Fibroblast of skin of abdomen (primary cell): ENCODE measurements at regions not wholly inside any gene's neighbourhood (a gene's known extent, or its start where the extent isn't known, plus 50 kb on each side); places are given as distances from the start of the nearest gene placed in this dataset.
"Not testable (repeated sequence)": the region's sequence is repeated elsewhere in the genome, so short reads cannot be mapped to it uniquely, and the experiment has no call there.

Experiments used
- DNase-seq: peaks from one replicate; pipeline ENCODE4 v3.0.0-alpha.2; 2013

DNA sequence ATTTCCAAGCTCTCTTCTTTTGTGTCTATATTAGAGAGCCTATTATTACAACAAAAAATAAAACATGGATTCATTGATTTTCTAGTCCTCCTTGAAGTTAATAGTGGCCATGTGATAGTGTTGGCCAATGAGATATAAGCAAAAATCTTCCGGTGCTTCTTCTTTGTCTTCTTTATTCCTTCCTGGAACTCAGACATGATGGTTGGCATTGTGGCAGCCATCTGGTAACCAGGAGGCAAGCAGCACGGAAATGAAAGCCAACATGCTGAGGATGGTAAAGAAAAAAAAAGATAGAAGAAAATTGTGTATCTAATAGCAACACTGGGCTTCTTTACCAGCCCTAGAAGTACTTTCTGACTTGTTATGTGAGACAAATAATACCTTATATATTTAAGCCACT is 50.8 kb upstream of the SEL1L start:
- DNase-seq = no peak

DNA sequence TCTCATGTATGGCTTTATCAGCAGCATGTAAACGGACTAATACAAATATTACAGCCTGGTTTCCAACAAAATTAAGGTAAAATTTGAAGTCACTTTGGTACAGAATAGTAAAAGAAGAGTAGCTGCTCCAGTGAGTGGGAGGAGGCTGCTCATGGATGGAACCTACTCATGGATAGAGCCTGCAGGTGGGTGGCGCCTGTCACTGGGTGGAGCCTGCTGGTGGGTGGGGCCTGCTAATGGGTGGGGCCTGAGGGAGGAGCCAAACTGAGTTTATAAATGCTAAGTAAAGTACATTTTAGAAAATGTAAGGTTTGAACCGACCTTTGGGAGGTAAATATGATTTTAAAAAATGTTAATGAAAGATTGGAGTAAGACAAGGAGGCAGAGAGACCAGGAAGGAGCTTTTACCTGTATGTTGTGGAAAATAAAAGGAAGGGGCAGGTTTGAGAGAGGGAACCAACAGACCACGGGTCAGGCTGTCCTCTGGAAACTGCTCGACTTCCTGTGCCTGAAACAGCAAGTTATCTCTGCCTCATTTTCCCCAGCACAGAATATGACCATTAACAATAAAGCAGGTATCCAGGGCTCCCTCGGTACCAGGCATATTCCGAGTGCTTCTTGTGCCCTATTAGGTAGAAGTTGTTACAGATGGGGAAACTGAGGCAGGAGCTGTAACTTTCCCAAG is 55.9 kb upstream of the SEL1L start:
- DNase-seq = no peak

DNA sequence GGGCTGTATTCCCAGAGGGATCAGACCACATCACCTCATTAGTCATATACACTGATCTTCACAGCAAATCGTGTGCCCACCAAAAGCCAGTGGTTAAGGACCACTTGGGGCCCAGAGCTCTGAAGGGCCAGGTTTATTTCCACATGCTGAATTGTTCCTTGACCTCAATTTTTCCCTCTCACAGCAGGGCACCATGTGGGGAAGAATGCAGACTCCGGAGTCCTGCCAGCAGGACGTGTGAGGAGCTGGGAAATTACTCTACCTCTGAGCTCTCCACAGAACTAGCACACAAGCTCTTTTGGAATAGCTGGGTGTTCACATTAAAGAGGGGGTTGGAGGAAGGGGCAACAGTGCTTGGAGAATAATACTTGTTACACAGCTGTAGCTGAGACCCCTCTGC is 57.6 kb upstream of the SEL1L start:
- DNase-seq = no peak

DNA sequence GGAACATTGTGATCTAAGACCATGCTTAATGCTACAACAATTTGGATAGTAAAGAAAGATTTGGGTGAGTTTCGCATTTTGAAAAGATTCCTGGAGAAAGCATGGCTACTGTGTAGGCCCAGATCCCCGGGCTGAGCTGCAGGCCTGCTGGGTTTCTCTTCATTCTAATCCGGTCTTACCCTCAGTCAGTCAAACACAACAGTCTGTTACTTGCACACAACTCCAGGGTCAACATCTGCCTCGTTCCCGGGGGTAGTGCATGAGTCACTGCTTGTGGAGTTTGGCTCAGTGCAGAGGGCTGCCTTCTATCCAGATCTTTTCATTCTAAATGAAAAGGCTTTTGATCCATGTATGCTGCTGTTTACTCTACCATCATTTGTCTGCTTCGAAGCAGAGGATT is 60.4 kb upstream of the SEL1L start:
- DNase-seq = no peak

DNA sequence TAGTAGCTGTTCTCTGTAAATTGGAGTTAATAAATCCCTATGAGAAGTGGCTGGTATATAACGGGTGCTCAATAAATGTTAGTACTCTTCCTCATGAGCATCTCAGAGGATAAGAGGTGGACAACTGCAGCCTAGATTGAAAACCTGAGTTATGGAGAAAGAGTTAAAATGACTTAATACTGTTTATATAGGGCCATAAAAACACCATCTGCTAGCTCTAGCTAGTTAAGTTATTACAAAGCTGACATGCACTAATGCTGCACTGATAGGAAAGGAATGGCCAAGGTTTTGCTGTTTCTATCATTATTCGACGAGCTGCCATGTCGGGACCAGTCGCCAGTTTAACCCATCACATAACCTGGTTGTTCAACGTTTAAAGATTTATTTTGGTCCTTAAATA is 72.0 kb upstream of the SEL1L start:
- DNase-seq = no peak

DNA sequence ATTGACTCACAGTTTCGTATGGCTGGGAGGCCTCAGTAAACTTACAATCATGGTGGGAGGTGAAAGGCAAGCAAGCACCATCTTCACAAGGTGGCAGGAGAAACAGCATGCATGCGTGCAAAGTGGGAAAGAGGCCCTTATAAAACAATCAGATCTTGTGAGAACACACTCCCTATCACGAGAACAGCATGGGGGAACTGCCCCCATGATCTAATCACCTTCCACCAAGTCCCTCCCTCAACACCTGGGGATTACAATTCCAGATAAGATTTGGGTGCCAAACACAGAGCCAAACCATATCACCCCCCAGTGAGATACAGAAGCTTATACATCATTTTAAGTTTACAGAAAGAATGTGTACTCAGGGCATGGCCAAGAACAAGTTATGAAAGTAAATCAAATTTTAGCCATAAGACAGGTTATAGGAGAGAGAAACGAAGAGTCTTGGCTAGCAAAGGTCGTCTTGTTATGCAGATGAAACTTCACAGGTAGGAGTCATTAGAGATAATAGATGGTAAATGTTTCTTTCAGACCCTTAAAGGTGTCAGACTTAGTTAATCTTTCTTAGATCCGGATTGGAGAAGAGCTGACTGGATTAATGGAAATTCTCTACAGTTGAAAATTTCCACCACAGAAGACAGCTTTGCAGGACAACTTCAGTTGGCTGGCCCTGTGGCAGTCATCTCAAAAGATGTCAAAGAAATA is 79.8 kb upstream of the SEL1L start:
- DNase-seq = no peak

DNA sequence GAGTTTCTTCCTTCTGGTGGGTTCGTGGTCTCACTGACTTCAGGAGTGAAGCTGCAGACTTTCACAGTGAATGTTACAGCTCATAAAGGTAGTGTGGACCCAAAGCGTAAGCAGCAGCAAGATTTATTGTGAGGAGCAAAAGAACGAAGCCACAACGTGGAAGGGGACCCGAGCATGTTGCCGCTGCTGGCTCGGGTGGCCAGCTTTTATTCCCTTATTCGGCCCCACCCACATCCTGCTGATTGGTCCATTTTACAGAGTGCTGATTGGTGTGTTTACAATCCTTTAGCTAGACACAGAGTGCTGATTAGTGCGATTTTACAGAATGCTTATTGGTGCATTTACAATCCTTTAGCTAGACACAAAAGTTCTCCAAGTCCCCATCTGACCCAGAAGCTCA is 80.6 kb upstream of the SEL1L start:
- DNase-seq = not testable (repeated sequence)

DNA sequence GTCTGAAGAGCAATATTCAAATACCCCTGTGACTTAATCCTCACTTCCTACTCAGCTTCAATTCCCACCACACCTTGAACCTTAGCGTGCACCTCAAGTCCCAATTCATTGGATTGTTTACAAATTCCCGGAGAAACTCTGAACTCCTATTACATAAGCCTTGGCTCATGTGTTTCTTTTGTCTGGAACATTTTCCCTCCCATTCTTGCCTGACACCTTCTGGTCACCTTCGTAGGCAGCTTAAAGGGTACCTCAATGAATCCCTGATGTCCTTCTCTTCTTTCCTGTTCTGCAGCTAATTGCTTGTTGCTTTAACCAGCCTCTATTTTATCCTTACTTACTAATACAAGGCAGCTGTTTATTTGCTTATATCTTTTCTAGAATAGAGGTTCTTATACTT is 85.0 kb upstream of the SEL1L start:
- DNase-seq = no peak

DNA sequence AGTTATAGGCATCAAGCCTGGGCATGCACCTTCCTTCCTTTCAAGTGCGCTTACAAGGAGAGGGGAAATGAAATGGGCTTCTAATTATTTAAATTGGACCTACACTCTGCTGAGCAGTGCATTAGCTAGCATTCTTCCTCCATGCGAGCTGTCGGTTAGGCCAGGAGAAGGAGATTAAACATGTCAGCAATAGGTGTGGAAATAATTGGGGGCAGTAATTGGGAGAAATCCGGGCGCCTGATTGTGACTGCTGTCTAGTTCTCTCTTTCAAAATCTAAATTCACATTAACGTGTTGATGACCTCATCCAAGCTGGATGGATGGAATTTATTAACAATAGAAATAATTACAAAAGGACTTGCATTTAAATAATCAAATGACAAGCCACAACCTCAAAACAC is 86.2 kb upstream of the SEL1L start:
- no peak for DNase-seq

DNA sequence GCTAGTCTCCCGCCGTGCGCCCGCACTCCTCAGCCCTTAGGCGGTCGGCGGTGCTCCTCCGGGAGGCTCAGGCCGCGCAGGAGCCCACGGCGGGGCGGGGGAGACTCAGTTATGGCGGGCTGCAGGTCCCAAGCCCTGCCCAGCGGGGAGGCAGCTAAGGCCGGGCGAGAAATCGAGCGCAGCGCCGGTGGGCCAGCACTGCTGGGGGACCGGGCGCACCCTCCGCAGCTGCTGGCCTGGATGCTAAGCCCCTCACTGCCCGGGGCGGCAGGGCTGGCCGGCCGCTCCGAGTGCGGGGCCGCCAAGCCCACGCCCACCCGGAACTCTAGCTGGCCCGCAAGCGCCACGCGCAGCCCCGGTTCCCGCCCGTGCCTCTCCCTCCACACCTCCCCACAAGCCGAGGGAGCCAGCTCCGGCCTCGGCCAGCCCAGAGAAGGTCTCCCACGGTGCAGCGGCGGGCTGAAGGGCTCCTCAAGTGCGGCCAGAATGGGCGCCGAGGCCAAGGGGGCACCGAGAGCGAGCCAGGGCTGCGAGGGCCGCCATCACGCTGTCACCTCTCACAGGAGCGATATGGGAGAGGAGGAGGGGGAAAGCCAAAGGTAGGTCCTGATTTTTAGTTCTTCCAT is 90.2 kb upstream of the SEL1L start:
- not testable (repeated sequence) for DNase-seq

DNA sequence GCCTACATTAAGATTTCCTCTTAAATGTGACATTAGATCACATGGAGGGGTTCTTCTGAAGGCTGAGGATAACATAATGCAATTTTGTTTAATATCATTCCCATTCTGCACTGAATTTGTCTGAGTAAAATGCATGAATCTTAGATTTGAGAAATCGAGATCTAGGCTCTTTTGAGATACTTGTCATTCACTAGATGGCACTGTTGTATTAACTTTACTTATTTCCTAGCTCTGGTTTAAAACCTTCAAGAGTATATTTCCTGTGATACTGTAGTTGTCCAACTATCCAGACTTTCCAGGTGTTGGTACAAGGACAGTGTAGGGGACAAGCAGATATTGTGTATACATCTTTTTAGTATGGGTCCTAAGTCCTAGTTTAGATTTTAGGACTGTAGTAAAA is 91.7 kb upstream of the SEL1L start:
- DNase-seq = peak; percentile 5

DNA sequence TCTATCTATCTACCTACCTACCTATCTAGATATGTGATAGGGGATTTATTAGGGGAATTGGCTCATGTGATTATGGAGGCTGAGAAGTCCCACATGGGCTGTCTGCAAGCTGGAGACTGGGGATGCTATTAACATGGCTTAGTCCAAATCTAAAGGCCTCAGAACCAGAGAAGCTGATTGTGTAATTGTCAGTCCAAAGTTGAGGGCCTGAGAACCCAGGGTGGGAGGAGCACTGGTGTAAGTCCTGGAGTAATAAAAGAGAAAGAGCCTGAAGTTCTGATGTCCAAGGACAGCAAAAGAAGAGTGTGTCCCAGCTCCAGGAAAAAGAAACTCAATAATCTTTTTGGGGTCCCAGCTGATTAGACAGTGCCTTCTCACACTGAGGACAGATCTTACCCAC is 98.5 kb upstream of the SEL1L start:
- no peak for DNase-seq

DNA sequence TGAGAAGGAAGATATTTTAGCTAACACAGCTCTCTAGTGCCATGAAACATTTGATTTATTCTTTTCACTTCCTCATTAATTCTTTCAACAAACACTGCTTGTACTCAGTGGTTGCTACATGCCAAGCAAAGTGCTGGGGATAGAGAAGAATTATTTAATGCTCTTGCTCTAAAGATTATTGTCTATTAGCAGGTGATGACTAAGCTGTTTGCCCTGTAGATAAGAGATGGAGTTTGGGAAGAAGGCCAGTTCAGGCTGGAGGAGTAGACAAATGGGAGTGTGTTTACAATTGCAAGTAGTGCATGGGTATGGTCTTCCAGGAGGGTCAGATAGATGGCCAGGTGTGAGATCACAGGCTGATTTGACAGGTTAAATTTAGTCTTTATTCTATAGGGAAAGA is 99.8 kb upstream of the SEL1L start:
- no peak for DNase-seq

DNA sequence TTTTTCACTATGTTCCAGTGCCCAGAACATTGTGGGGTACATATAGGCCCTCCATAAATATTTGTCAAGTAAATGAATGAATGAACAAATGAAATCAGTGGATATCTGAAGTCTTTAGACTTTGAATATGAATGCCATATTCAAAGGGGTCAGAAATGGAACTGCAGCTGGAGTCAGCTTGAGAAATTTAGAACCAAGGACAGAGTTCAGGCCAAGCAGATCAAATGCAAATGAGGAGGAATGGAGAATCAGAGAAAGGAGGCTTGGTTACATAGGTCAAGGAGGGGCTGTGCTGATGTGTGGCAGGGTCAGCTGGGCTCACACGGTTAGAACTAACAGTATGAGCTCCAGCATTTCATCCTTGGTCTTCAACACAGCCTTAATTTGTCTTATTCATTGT is 104.0 kb upstream of the SEL1L start:
- DNase-seq = no peak

DNA sequence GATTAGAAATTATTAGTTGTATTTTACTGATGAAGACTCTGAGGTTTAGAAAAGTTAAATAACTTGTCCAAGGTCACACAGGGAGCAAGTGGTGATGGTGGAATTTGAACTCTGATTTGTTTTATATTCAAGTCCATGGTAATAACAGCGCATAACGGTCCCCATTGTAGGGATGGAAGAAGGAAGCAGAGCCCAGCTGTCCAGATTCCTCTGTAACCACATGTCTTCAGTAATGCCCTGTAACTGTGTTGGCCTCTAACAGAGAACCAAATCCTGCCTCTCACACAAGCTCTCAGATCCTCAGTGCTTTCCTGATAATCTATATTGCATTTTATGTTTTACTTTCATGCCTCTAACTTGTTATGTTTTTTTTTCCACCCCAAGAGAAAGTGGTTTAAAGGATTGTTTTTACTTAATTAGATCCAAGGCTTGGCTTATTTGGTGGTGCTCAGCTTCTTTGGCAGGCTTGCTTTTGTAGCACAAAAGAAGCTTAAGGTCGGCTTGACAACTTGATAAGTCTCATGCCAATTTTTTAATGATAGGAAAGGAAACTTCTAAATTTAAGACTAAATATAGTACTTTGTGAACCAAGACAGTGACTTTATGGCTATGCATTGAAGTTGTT is 105.1 kb upstream of the SEL1L start:
- no peak for DNase-seq

DNA sequence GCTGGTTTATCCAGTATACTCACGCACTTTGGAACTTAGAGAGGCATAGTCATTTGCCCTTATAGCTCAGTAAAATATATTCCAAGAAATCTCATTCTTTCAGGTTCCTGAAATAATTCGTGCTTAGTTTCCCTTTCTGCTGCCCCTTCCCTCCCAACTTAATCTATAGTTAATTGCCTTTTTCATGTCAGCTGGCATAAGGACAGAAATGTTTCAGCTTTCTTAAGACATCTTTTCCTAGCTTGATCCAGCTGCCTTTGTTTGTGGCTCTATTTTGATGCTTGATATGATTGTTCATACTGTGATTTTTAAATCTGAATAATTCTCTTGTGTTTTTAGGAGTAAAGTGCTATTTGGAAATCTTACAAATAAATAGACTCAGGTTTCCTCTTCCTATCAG is 120.0 kb upstream of the SEL1L start:
- no peak for DNase-seq

DNA sequence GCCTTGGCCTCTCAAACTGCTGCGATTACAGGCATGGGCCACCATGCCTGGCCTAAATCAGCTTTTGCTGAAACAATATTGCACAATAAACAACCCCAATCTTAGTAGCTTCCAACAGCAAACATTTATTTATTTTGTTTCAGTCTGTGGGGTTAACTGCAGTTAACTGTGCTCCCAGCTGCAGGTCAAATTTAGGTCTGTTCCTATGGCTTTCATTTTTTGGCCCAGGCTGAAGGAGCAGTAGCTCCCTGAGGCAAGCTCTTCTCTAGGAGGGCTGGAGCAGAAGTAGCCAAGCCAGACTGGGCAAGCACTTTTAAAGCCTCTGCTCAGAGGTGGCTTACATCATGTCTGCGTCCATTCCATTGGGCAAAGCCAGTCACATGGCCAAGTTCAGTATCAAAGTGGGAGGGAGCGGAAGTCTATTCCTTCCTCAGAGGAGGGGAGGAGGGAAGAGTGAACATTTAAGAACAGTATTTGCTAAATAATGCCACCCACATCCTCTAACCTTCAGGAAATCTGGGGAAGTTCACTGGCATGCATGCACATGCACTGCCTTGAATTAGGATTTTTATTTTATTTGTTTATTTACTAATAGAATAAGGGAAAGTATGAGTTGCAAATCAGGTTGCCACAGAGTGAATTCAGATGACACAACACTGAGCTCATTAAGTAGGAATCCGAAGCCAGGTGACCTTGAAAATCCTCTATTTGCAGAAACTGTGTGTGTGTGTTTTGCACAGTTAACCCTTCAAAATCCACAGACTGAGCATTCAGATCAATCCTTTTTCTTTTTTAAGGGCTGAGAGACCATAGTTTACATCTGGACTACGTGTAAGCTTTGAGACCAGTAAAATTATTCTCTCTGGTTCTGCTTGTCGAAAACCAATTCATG is 122.0 kb upstream of the SEL1L start:
- no peak for DNase-seq

DNA sequence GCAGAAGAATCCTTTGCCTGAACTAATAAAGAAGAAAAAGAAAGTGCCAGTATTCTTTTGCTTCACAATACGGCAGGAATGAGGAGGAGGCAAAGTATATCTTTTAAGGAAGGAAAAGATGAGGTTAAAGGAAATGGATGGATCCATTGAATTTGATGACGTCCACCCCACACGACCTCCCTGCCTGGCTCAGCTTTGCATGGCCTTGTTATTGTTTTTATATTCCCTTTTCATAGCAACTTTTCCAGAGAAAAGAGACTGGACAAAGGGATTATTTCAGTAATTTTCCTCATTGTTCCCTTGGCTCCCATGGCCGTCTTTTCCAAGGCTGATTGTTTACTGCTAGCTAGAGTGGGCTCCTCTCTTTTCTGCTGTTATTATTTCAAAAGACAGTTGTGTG is 123.2 kb upstream of the SEL1L start:
- DNase-seq = no peak

DNA sequence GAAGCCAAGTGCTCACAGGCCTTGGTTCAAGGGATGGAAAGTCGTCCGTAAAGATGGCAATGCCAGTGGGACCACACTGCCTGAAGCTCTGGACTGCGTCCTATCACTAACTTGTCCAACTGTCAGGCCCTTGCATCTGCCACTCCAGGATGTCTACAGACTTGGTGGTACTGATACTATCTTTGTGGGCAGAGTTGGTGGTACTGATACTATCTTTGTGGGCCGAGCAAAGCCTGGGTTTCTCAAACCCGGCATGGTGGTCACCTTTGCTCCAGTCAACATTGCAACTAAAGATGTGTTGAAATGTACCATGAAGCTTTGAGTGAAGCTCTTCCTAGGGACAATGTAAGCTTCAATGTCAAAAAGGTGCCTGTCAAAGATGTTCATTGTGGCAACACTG is 128.4 kb upstream of the SEL1L start:
- no peak for DNase-seq

DNA sequence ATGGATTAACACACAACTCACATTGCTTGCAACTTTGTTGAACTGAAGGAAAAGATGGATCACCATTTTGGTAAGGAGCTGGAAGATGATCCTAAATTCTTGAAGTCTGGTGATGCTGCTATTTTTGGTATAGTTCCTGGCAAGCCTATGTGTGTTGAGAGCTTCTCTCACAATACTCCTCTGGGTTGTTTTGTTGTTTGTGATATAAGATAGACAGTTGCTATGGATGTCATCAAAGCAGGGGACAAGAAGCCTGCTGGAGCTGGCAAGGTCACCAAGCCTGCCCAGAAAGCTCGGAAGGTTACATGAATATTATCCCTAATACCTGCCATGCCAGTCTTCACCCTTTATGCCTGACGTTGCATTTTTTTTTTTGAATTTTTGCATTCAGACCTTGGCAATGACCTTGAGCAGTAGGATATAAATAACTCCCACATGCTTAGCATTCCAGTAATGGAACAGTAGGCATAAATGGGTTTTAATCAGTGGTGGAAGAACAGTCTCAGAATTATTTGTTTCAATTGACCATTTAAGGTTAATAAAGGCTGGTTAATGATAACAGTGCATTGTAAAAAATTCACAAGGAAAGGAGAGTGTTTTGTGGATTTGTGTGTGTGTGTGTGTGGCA is 129.0 kb upstream of the SEL1L start:
- DNase-seq = no peak

DNA sequence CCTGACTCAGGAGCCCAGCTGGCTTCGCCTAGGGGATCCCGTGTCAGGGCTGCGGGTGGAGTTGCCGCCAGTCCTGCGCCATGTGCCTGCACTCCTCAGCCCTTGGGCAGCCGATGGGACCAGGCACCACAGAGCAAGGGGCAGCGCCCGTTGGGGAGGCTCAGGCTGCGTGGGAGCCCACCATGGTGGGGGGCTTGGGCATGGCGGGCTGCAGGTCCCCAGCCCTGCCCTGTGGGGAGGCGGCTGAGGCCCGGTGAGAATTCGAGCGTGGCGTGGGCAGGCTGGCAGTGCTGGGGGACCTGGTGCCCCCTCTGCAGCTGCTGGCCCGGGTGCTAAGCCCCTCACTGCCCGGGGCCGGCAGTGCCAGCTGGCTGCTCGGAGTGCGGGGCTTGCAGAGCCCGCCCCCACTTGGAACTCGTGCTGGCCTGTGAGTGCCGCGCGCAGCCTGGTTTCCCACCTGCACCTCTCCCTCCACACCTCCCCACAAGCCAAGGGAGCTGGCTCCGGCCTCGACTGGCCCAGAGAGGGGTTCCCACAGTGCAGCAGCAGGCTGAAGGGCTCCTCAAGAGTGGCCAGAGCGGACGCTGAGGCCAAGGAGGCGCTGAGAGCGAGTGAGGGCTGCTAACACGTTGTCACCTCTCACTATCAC is 135.1 kb upstream of the SEL1L start:
- DNase-seq = no peak

DNA sequence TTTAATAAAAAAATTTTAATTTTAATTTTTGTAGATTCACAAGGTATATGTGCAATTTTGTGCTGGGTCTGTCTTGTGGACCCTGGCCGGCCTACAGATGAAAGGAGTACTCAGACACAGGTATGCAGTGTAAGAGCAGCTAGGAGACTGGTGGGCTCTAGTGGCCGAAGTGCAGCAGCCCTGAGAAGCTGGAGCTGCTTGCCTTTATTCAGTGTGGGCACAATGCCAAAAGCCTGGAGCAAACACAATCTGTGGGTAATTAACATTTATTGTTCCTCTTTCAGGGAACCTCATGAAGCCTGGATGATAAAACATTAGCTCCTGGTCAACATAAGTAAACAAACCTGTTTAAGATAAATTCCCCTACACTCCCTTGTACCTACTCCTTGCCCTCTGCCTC is 135.7 kb upstream of the SEL1L start:
- no peak for DNase-seq
